Stimulated activated CD4-positive, alpha-beta T cell treated with anti-CD3 and anti-CD28 coated beads, Interleukin-1b, Interleukin-23, amount 100 ng/mL, for 24 hours (primary cell): ENCODE measurements at regions not wholly inside any gene's neighbourhood (a gene's known extent, or its start where the extent isn't known, plus 50 kb on each side); places are given as distances from the start of the nearest gene placed in this dataset.
"Not testable (repeated sequence)": the region's sequence is repeated elsewhere in the genome, so short reads cannot be mapped to it uniquely, and the experiment has no call there.

Experiments used
- DNase-seq, 4 experiments: peaks; one replicate each; pipeline ENCODE4 v3.0.0-alpha.2; 2020; ENCODE audit warnings: low read depth in 4 of 4, low spot score in 1 of 4

- peak in 2 of 4 experiments; percentile 7 to 32 for DNase-seq
Measured at GRCh38 chr12:46549527-46550265, 177.1 kb upstream of the SLC38A2 start.

GRCh38 chr12:46548605-46549071, 176.1 kb upstream of the SLC38A2 start:
- no peak for DNase-seq

GRCh38 chr12:46547421-46548354, 175.1 kb upstream of the SLC38A2 start:
- DNase-seq: no peak

GRCh38 chr12:46546634-46547273, 174.2 kb upstream of the SLC38A2 start:
- DNase-seq: no peak

- DNase-seq: not testable (repeated sequence)
Measured at GRCh38 chr12:46543378-46543795, 170.8 kb upstream of the SLC38A2 start.

GRCh38 chr12:46538976-46539375, 166.4 kb upstream of the SLC38A2 start:
- no peak for DNase-seq

GRCh38 chr12:46537387-46537955, 164.9 kb upstream of the SLC38A2 start:
- DNase-seq: no peak

- not testable (repeated sequence) for DNase-seq
Measured at GRCh38 chr12:46536316-46536715, 163.7 kb upstream of the SLC38A2 start.

- DNase-seq: no peak
Measured at GRCh38 chr12:46535907-46536306, 163.3 kb upstream of the SLC38A2 start.

- DNase-seq: no peak
Measured at GRCh38 chr12:46535376-46535775, 162.8 kb upstream of the SLC38A2 start.

- DNase-seq: no peak
Measured at GRCh38 chr12:46534327-46534840, 161.8 kb upstream of the SLC38A2 start.

GRCh38 chr12:46533723-46534122, 161.2 kb upstream of the SLC38A2 start:
- DNase-seq: no peak

GRCh38 chr12:46531804-46532203, 159.2 kb upstream of the SLC38A2 start:
- DNase-seq: no peak

- no peak for DNase-seq
Measured at GRCh38 chr12:46531059-46531785, 158.6 kb upstream of the SLC38A2 start.

GRCh38 chr12:46530373-46531056, 157.9 kb upstream of the SLC38A2 start:
- DNase-seq: no peak

- no peak for DNase-seq
Measured at GRCh38 chr12:46526233-46526632, 153.7 kb upstream of the SLC38A2 start.

- DNase-seq: no peak
Measured at GRCh38 chr12:46524778-46525177, 152.2 kb upstream of the SLC38A2 start.

- peak in 3 of 4 experiments; percentile 6 to 18 (median 15) for DNase-seq
Measured at GRCh38 chr12:46523863-46524770, 151.5 kb upstream of the SLC38A2 start.

GRCh38 chr12:46523446-46523845, 150.9 kb upstream of the SLC38A2 start:
- DNase-seq: no peak
